Ishikawa (cell line): ENCODE measurements at regions not wholly inside any gene's neighbourhood (a gene's known extent, or its start where the extent isn't known, plus 50 kb on each side); places are given as distances from the start of the nearest gene placed in this dataset.

Source experiments
- CEBPB ChIP-seq: IDR thresholded peaks from 2 replicates; pipeline ENCODE4 v1.6.1; 2012
- CREB1 ChIP-seq: IDR thresholded peaks from 2 replicates; pipeline ENCODE4 v1.6.1; 2012; ENCODE audit warnings: low read depth
- EGR1 ChIP-seq: IDR thresholded peaks from 2 replicates; pipeline ENCODE4 v1.6.1; 2012
- EP300 ChIP-seq: IDR thresholded peaks from 2 replicates; pipeline ENCODE4 v1.6.1; 2012; ENCODE audit warnings: borderline replicate concordance
- FOXM1 ChIP-seq: IDR thresholded peaks from 2 replicates; pipeline ENCODE4 v1.6.1; 2012; ENCODE audit warnings: low read depth, borderline replicate concordance
- NFIC ChIP-seq: IDR thresholded peaks from 2 replicates; pipeline ENCODE4 v1.6.1; 2012
- RAD21 ChIP-seq: IDR thresholded peaks from 2 replicates; pipeline ENCODE4 v1.6.1; 2012; ENCODE audit warnings: low read depth
- TAF1 ChIP-seq: IDR thresholded peaks from 2 replicates; pipeline ENCODE4 v1.6.1; 2012; ENCODE audit warnings: low read depth, mild to moderate bottlenecking
- TCF12 ChIP-seq: IDR thresholded peaks from 2 replicates; pipeline ENCODE4 v1.6.1; 2012; ENCODE audit warnings: low read depth
- TEAD4 ChIP-seq: IDR thresholded peaks from 2 replicates; pipeline ENCODE4 v1.6.1; 2012
- YY1 ChIP-seq: IDR thresholded peaks from 2 replicates; pipeline ENCODE4 v1.6.1; 2012; ENCODE audit warnings: low read depth
- ZBTB7A ChIP-seq: IDR thresholded peaks from 2 replicates; pipeline ENCODE4 v1.6.1; 2012; ENCODE audit warnings: low read depth
- TF ChIP-seq, protein P1 (sequence below): IDR thresholded peaks from 2 replicates; pipeline ENCODE4 v1.6.1; 2012; ENCODE audit warnings: low read depth, mild to moderate bottlenecking
- TF ChIP-seq, protein P2 (sequence below): IDR thresholded peaks from 2 replicates; pipeline ENCODE4 v1.6.1; 2012
- TF ChIP-seq, protein P3 (sequence below): IDR thresholded peaks from 2 replicates; pipeline ENCODE4 v1.6.1; 2012

DNA sequence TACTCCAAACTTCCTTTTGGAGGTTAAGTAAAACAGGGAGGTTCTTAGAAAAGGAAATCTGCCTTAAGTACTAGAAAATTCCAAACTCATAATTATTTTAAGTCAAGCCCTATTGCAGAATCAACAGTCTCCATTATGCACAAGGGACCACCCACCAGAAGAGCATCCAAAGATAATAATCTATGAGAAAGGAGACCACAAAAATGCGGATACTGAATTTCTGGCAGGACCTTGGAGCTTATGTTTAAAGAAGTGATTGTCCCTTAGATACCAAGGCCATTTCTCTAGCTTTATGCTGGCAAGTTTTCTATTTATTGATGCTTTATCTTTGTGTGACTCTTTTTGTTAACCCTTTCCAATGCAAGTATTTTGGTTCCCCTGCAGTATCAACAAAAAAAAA, 404.0 kb upstream of the MMADHC start:
- TF ChIP-seq FOXM1 (no peak), TEAD4 (no peak), EGR1 (no peak), EP300 (no peak), CEBPB (no peak), TAF1 (no peak), CREB1 (no peak), NFIC (no peak), YY1 (no peak), RAD21 (no peak), ZBTB7A (no peak), TCF12 (no peak)
- TF ChIP-seq, protein P1, sequence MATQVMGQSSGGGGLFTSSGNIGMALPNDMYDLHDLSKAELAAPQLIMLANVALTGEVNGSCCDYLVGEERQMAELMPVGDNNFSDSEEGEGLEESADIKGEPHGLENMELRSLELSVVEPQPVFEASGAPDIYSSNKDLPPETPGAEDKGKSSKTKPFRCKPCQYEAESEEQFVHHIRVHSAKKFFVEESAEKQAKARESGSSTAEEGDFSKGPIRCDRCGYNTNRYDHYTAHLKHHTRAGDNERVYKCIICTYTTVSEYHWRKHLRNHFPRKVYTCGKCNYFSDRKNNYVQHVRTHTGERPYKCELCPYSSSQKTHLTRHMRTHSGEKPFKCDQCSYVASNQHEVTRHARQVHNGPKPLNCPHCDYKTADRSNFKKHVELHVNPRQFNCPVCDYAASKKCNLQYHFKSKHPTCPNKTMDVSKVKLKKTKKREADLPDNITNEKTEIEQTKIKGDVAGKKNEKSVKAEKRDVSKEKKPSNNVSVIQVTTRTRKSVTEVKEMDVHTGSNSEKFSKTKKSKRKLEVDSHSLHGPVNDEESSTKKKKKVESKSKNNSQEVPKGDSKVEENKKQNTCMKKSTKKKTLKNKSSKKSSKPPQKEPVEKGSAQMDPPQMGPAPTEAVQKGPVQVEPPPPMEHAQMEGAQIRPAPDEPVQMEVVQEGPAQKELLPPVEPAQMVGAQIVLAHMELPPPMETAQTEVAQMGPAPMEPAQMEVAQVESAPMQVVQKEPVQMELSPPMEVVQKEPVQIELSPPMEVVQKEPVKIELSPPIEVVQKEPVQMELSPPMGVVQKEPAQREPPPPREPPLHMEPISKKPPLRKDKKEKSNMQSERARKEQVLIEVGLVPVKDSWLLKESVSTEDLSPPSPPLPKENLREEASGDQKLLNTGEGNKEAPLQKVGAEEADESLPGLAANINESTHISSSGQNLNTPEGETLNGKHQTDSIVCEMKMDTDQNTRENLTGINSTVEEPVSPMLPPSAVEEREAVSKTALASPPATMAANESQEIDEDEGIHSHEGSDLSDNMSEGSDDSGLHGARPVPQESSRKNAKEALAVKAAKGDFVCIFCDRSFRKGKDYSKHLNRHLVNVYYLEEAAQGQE = no peak
- TF ChIP-seq, protein P2, sequence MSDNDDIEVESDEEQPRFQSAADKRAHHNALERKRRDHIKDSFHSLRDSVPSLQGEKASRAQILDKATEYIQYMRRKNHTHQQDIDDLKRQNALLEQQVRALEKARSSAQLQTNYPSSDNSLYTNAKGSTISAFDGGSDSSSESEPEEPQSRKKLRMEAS = no peak
- TF ChIP-seq, protein P3, sequence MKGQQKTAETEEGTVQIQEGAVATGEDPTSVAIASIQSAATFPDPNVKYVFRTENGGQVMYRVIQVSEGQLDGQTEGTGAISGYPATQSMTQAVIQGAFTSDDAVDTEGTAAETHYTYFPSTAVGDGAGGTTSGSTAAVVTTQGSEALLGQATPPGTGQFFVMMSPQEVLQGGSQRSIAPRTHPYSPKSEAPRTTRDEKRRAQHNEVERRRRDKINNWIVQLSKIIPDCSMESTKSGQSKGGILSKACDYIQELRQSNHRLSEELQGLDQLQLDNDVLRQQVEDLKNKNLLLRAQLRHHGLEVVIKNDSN = no peak

DNA sequence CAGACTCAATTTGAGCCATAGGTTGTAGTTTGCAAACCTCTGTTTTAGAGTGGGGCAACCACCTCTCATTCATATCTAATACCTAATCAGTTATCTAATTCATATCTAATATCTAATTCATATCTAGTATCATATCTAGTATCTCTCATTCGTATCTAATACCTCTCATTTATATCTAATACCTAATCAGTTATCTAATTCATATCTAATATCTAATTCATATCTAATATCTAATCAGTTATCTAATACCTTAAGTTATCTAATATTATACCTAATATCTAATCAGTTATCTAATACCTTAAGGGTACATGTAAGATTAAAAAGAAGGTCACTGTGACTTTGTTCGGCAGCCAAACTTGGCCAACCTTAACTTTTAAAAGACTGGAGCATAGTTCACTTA, 403.4 kb upstream of the MMADHC start:
- TF ChIP-seq TCF12 (no peak), ZBTB7A (no peak), RAD21 (no peak), YY1 (no peak), EGR1 (no peak), TEAD4 (no peak), TAF1 (no peak)
- TF ChIP-seq, protein P1 = no peak
- TF ChIP-seq, protein P2 = no peak
- TF ChIP-seq, protein P3 = no peak

DNA sequence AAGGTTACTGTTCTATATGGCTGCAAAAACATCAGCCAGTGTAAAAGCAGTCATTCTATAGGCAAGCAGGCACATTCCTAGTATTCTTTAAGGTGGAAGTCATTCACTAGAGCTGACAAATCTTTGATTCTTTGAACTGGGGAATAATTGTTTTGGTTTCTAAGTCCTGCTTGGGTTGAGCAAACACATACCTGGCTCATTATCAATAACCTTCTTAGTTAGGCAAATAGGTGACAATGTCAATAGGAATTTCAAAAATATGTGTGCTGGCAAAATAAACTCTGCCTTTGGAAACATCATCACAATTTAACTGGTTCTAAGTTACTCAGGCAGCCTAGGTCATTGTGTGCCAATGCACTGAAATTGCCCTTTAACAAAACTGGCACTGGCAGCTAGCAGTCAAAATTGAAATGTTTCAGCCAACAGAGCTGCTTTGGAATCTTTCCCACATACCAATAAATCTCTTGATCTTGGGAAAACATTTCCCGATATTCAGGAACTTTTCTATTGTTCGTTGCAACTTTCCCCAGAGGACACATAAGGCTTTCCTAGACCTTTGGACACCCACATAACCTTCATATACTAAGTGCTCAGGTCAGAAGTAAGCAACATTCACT, 402.0 kb upstream of the MMADHC start:
- TF ChIP-seq, protein P3 = no peak
- TF ChIP-seq NFIC (peak; percentile 86), TEAD4 (peak; percentile 86), EP300 (peak; percentile 90), CEBPB (peak; percentile 57), RAD21 (0 out of 2 replicates have a peak, but pooled peaks have one; percentile 2), ZBTB7A (no peak), FOXM1 (peak; percentile 86), TCF12 (peak; percentile 83)

DNA sequence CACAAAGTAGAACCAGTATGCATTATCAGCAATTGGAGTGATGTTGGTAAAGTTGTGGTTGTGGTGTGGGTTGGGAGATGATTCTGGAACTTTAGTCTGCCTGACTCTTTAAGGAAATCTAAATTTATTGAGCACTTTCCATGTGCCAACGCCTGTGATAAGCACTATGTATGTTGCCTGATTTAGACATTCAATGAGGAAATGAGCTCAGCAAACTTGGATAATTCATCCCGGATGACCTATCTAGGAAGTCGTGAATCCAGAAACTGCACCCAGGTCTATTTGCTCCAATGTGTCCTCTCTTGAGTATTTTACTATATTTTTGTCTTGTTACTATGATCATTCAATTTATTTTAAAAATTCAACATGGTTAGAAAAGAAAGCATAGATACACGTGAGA, 400.8 kb upstream of the MMADHC start:
- TF ChIP-seq, protein P2 = no peak
- no peak for TF ChIP-seq YY1
- no peak for TF ChIP-seq TAF1
- no peak for TF ChIP-seq RAD21
- no peak for TF ChIP-seq FOXM1
- TF ChIP-seq CEBPB = no peak
- no peak for TF ChIP-seq EGR1
- TF ChIP-seq ZBTB7A = no peak
- no peak for TF ChIP-seq NFIC
- no peak for TF ChIP-seq EP300
- TF ChIP-seq, protein P1 = no peak
- TF ChIP-seq TEAD4 = no peak
- TF ChIP-seq TCF12 = no peak
